Testis (tissue), 2 donors: ENCODE measurements at regions not wholly inside any gene's neighbourhood (a gene's known extent, or its start where the extent isn't known, plus 50 kb on each side); places are given as distances from the start of the nearest gene placed in this dataset.

Source experiments
- POLR2A ChIP-seq: fragments of 450-650 bp; IDR thresholded peaks from one replicate; pipeline ENCODE4 v1.6.1; 2017; ENCODE audit warnings: antibody characterized with exemption, mild to moderate bottlenecking, moderate library complexity
- TF ChIP-seq, protein P1 (sequence below), 3 experiments: fragments of 450-650 bp in 2 of 3; fragments of 200-600 bp in 1 of 3; sonication (generic) in 1 of 3; IDR thresholded peaks; one replicate each; pipeline ENCODE4 v1.5.1; 2016 to 2019; ENCODE audit warnings: antibody characterized with exemption in 3 of 3, mild to moderate bottlenecking in 2 of 3, moderate library complexity in 1 of 3

DNA sequence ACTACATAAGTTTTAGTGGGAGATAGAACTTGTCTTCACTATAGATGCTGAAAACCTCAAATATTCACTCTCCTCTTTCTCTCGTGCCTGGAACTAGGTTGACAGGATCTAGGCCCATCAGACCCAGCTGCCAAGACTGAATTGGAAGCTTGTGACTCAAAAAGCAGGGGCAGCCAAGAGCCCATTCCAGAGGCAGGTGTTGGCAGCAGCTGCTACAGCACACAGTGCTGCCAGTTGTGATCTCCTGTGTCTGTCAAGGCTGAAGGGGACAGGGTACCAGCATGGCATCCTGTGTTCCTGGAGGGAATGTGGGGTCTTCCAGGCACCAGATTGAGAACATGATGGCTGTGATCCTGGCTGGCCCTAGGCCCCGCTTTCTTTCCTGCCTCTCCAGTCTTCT lies 92.5 kb upstream of the MB21D2 start:
- TF ChIP-seq POLR2A = no peak
- TF ChIP-seq, protein P1, sequence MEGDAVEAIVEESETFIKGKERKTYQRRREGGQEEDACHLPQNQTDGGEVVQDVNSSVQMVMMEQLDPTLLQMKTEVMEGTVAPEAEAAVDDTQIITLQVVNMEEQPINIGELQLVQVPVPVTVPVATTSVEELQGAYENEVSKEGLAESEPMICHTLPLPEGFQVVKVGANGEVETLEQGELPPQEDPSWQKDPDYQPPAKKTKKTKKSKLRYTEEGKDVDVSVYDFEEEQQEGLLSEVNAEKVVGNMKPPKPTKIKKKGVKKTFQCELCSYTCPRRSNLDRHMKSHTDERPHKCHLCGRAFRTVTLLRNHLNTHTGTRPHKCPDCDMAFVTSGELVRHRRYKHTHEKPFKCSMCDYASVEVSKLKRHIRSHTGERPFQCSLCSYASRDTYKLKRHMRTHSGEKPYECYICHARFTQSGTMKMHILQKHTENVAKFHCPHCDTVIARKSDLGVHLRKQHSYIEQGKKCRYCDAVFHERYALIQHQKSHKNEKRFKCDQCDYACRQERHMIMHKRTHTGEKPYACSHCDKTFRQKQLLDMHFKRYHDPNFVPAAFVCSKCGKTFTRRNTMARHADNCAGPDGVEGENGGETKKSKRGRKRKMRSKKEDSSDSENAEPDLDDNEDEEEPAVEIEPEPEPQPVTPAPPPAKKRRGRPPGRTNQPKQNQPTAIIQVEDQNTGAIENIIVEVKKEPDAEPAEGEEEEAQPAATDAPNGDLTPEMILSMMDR (IDR thresholded peaks at IDR 0.05) = no peak
